ENCODE measurements at regions not wholly inside any gene's neighbourhood (a gene's known extent, or its start where the extent isn't known, plus 50 kb on each side); places are given as distances from the start of the nearest gene placed in this dataset.

DNA sequence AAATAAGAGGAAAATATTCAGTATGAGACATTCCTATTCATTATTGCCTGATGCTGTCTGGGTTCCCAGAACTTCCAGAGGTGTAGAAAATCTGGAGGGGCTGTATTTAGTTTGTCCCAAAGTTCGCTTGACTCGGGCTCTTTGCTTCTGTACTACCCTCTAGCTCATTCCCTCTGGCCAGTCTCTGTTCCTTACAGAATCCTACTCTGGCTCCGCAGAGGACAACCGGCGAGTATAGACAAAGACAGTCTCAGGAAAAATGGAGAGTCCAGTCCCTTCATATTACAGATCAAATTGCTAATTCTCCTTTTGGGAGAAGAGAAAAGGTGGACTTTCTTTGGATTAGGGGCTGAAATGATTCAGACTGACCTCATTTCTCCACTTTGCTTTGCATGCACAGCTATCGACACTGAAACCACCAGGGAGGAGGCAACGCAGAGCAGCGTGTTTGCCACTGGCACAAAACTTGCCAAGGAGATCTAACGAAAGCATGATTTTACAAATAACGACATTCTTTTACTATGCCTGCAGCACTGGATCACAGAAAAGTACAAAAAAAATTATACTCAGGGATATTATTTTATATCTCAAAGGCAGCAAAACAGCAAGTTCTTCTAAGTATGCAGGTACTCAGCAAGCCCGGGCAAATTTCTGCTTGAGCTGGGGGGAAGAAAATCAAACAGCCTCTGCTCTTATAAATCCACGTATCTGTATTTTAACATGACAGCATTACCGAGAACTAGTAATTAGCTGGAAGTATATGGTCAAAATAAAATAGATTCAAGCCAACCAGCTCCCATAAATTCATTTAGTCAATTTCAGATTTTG, 279.7 kb downstream of the NPR3 start:
- no peak for DNase-seq

DNA sequence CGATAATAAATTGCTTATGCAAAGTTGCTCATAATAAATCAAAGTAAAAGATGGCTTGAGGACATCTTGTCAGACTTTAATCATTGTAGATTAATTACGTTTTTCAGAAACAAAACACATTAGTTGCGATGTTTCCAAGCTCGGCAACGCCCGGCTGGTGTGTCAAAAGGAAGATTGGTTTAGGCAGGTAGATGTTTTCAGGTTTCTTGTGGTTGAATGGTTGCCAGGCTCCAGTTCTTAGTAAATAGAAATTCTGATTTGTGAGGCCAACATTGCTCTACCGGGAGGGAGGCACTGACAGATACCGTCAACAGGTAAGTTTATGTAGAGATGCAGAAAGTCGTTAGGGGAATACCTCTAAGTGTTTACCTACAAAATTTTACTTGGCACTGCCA, 280.3 kb downstream of the NPR3 start:
- DNase-seq: no peak

DNA sequence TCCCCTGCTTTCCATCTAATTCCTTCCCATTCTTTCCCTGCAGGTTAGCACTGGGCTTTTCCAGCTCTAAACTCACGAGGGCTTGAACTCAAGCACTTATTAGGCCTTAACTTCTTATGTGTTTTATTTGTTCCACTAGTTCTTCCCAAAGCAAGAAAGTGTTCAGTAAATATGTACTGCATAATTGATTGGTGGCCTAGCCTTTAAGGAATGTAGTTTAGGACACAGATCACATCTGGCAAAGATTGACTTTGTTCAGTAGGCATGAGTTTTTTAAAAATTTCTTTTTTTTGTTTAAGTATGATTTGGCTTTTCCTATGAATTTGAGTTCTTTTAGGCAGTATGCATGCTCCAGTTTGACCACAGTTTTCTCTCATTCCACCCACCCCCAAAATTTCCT, 285.2 kb downstream of the NPR3 start:
- DNase-seq: no peak

DNA sequence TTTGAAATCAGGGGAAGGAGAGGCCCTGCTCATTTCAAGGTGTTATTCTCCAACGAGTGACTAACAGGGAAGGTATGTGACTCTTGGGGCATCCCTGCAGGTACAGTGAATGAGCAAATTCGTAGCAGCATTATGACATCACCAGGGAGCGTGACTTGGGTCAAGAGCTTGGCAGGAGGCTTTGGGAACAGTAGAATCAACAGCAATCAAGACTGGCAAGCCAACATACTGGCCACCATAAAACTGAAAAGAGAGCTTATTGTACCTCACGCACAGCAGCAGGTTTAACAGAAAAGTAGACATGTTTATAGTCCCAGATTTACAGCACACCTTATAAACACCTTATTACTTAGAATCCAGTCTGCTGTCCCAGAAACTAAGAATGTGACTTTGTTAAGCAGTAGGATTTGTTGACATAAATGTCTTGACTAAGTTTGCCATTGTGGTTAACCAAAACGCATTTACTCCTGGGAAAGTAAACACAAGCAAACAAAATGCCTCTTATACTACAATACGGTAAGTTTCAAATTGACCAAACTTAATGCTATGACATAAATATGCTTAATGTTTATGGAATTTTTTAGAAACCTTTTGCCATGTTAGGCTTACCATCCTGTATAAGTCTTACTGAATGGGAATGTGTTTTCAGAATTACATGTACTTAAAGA, 297.8 kb downstream of the NPR3 start:
- no peak for DNase-seq

DNA sequence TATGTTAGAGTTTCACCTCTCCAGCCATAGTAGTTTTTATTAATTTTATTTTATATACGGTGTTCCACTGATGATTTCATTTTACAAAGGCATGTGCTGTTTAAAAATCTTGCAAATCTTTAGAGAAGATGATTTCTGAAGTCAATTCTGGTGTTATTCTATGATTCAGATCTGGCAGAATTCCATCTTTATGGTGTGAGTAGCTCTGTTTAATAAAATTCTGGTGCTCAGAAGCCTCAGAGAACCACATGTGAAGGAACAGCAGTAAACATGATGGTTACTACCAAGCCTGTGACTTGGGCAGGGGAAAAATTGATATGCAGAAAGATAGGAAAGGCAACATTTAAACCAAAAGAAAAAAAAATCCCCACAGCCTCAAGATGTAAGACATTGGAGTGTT, 299.7 kb downstream of the NPR3 start:
- DNase-seq: no peak

DNA sequence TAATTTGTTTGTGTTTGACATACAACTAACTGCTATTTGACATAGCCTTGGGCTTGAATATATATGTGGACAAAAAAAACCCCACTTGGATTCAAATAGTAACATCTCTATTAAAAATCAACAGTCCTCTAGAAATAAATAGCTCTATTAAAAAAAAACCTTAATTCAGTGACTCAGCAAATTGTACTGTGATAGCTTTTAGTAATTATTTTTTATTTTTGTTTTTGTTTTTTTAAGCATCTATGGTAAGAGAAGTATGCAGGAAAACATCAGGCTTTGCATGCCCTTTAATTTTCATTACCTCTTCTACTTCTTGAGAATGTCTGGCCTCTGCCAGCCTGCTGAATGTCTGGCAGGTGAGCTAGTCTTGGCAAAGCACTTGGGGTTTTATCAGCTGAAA, 300.7 kb downstream of the NPR3 start:
- DNase-seq: no peak

DNA sequence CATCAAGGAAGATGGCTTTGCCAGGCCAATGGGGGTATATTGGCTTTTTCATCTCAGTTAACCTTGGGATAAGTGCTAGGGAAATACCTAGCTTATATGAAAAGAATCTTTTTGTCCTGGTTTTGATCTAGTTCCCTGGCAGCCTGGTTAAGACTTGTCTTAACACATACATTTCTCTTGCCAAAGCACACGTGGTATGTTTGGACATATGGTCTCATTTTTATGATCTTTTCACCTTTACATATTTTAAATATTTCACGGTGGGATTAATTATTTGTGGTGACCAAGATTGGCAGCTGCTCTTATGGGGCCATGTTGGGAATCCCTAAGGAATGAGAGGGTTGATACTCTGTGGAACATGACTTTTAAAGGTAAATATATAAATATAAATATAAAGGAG, 312.5 kb downstream of the NPR3 start:
- no peak for DNase-seq

DNA sequence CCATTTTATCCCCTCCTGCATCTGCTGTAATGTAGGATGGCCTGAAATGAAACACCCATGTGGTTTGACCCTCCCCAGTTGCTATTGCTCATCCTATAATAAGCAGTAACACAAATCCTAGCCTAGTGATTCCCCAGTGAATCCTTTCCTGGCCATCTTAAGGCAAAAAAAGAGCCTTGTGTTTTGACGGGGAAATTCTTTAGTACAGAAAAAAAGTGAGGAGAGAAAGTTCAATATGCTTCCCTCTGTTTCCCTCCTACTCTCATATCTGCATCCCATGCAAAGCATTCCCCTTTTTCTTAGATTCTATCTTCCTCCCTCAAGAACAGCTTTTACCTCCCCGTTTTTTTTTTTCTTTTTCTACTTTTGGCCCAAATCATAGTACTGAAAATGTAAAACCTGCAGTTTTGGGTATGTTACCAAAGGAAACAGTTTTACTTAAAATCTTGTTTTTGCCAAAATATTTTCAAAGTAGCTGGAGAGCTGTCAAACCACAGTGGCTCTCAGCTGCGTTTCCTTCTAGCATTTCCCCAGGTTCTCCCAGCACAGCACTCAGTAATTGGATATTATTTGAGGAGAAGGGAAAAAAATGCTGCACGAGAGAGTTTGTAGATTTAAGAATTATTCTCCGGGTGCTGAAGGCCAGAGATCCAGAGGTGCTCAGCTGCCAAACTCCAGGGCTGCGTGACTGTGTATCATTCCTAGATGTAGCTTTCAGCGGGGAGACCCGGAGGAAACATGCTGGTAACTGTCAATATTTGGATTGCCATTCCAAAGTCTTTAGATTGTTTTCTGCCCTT, 321.4 kb downstream of the NPR3 start:
- DNase-seq: no peak

DNA sequence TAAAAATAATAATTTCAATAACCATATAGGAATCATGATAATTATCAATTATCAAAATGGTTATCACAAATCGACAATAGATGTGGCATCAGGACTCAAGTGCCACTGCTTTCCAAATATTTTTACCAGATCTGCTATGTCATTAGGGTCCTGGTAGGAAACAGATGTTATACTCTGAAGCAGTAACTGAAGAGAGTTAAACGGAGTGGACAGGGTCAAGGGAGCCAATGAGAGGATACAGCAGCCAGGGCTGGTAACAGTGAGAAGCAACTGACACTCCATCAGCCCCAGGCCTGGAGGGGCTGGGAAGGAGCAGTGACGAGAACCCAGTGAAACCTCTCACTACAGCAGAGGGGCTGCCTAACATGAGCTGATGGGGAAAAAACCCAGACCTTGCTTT, 322.4 kb downstream of the NPR3 start:
- no peak for DNase-seq

DNA sequence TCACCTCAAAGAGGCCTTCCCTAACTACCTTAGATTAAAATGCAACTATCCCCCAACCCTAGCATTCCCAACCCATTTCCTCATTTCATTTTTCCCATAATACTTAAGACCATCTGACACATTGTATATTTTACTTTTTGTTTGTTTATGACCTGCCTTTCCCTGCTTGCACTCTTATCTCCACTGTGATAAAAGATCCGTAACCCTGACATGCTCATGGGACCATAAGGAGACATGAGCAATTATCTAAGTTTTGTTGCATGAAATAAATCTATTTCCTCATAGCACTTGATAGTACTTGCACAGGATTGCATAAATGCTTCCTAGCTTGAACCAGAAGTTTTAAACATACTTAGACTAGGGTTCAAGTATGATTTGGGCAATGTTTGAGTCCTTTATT, 323.7 kb downstream of the NPR3 start:
- DNase-seq: no peak

DNA sequence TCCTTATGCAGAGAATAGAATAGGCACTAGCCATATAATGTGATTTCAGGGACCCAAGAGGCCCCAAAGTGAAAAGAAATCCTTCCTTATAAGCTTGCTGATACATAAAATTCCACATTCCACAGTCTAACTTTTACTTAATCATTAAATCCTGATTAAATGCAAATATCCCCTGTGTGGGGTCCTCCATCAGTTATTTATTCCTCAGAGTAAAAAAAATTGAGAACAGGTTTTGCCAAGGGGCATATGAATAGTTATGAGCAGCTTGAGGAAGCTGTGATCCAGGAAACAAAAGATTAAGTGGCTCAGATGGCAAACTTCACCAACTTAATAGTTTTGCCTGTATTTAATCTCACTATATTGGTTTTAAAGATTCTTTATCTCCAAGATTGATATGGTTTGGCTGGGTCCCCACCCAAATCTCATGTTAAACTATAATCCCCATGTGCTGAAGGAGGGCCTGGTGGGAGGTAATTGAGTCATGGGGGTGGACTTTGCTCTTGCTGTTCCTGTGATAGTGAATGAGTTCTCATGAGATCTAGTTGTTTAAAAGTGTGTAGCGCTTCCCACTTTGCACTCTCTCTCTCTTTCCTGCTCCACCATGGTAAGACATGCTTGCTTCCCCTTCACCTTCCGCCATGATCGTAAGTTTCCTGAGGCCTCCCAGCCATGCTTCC, 324.9 kb downstream of the NPR3 start:
- no peak for DNase-seq

DNA sequence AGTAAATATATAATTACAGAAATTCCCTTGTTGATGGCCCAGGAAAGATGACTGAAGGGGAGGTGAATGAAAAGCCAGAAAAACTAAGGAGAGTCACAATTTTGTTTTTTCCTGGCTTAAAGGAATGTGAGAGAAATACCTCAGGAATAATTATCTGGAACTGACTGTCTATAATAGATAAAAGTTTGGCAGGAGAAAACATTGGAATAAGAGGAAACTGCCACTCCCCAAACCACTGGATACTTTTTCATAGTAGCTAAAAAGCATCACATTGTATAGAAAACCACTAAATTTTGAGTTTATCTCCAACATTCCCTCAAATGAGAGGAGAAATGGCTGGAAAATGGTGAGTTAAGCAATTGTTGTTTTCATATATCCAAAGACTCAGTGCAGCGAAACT, 326.0 kb downstream of the NPR3 start:
- DNase-seq: no peak

DNA sequence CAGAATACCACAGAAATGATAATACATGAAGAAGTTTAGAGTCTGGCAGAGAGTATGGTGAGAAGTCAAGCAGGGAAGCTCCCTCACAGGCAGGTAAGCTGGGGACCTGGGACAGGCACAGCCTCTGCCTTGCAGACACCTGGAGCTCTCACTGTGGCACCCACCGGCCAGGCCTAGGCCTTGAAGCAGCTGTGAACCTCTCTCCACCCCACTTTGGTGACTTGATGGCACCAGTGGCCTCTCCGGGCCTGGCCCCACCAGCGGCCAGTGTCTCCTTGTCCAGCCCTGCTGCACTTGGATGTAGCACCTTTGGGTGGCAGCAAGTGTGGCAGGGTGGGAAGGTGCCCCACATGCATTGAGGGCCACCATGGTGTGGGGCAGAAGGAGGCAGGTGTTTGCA, 330.5 kb downstream of the NPR3 start:
- no peak for DNase-seq

DNA sequence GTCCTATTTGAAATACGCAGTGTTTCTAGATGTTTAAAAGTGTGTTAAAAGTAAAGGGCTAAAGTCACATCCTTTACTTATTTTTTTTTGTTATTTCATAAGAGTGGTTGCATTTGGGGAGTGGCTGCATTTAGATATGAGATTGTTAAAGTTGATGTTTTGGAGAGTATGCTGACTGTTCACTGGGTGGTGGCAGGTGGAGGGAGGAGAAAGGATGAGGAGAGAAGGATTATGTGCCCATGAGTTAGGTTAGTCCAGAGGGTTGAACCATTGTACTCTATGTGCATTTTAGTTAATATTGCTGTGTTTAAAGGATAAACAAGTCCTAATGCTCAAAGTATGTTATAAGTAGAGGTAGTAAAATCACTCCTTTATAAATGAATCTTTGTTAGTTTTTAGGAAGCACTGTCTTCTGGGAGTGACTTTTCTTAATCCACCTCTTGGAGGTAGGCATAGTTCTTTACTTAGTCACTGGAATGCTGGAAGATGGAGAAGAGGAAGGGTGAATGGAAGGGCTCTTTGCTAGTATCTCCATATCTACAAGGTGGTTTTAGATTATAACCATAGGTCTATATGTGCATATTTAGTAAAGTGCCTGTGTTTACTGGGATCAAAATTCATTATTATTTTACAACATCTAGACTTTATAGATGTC, 332.3 kb downstream of the NPR3 start:
- no peak for DNase-seq

DNA sequence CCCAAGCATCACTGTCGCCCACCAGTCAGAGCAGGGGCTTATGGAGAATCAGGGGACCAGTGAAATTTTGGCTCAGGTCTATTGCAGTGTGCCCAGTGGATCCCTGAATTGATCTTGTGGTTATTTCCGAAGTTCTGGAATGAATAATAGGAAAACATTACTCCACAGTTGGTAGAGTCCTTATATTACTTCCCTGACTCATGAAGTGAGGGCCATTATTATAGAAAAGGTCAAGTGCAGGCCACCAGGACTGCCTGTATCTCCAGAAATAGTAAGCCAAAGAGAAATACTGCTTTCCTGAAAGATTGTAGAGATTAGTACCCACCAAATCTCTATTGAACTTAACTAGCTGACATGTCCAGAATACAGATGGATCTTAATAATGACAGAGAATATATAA, 335.0 kb downstream of the NPR3 start:
- DNase-seq: no peak

DNA sequence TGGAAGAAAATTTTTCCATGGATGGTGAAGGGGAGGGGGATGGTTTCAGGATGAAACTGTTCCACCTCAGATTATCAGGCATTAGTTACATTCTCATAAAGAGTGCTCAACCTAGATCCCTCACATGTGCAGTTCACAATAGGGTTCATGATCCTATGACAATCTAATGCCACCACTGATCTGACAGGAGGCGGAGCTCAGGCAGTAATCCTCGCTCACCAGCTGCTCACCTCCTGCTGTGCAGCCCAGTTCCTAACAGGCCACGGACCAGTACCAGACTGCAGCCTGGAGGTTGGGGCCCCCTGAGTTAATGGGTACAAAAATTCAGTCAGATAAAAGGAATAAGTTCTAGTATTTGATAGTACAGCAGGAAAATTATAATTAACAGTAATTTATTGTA, 337.2 kb downstream of the NPR3 start:
- no peak for DNase-seq

DNA sequence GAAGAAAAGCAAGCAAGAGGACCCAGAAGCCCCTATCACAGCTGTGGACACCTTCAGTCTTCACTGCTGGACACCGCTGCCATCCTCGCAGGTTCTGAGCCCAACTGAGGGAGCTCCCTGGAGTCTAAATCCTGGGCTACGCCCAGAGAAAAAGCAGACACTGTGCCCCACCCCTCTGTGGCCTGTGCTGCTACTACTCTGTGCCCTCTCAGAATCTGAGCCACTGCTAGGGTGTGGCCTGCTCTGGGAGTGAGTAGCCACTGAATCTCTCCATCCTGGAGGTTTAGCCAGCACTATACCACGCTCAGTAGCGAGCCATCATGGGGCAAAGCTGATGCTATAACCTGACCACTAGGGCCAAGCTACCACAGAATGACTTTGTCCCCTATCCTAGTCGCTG, 338.2 kb downstream of the NPR3 start:
- DNase-seq: no peak

DNA sequence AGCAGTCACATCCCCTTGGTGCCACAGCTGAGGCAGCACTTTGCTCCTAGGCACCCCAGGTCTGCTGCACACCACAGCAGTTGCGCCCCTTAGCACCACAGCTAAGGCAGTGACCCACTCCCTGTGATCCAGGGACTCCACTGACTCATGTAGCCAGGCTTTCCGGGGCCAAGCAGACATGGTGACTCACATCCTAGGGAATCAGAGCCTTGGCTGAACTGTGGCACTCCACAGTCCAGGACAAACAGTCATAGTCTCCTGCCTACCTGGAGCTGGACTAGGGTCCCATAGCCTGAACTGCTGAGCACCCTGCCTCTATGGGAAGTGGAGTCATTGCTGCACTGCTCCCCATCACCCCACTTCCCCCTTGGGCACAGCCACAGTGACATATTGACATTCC, 338.7 kb downstream of the NPR3 start:
- no peak for DNase-seq

DNA sequence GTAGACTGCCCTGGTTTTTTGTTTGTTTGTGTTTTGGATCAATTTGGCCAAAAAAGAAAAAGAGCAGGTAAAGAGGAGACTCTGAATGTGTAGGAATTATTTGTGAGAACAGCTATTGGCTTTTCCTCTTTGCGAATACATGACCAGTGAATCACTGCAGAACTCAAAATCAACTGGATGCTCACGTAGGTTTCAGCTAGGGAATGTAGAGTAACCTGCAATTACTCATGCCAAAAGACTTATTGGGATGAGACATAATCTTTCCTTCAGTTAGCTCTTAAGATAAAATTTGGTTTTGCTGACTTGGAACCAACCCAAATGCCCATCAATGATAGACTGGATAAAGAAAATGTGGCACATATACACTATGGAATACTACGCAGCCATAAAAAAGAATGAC, 348.0 kb downstream of the NPR3 start:
- DNase-seq: no peak

DNA sequence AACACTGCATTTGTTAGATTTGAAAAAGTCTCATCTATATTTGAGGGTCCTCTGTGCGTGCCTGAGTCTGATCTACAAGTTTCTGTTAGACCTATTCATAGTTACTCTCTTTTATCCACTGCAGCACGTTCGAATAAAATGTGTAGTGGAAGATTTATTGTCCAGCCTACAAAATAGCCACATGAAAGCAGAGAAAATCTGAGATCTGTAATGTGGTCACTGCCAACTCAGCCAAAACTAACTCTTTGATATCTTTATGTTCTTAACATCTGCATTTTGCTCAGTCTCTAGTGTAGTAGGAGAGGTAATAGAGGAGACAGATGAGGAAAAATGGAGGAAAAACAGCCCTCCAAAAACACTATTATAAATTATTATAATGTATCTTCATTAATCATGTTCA, 354.0 kb downstream of the NPR3 start:
- no peak for DNase-seq

DNA sequence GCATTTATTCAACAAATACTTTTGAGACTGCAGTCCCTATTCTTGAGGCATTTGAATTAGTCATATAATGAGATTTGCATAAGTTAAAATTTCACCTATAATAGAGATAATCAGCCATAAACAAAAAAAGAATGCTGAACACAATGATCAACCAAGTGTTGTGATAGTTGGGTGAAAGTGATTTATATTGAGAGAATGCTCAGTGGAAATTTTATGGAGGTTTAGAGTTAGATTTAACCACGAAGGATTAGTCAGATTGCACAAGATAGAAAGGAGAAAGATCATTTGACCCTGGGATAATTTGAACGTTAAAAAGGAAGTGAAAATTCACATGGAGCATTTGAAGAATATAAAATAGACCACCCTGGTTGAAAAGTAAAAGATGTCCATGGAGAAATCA, 356.2 kb downstream of the NPR3 start:
- DNase-seq: no peak

DNA sequence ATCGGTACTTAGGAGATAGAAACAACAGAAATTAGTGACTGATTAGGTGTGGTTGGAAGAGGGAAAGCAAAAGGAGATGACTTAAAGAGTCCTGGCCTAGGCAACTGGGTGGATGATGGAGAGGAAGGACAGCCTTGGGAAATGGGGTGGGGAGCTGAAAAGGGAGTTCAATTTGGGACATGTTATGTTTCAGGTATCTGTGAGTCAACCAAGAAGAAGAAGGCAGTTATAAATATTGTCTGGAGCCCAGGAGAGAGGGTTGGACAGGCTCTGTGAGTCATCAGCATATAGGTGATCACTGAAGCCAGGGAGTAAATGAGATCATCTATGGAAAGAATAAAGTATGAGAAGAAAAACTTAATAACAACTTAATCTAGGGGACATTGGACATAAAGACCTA, 357.7 kb downstream of the NPR3 start:
- no peak for DNase-seq

DNA sequence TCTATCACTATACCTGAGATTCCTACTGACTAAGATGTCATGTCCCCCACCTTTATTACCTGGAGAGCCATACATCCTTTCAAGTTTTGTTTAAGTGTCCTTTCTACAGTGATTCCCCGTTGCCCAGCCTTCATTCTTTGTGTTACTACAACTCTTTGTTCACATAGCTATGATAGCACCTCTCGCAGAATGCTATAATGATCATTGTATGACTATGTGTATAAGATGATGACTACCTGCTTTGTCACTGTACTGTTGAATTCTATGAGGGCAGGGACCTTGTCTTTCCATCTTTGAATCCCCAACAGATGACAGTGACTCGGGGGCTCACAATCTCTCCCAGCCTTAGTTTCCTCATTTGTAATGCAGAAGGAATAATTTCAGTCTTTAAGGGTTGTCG, 361.2 kb downstream of the NPR3 start:
- no peak for DNase-seq

Measured in GDM1 (cell line).